Stromal cell of bone marrow (primary cell): ENCODE measurements at regions not wholly inside any gene's neighbourhood (a gene's known extent, or its start where the extent isn't known, plus 50 kb on each side); places are given as distances from the start of the nearest gene placed in this dataset.
"Not testable (repeated sequence)": the region's sequence is repeated elsewhere in the genome, so short reads cannot be mapped to it uniquely, and the experiment has no call there.

Experiments
- DNase-seq: peaks from one replicate; pipeline ENCODE4 v3.0.0-alpha.2; 2012; ENCODE audit warnings: low read depth

DNA sequence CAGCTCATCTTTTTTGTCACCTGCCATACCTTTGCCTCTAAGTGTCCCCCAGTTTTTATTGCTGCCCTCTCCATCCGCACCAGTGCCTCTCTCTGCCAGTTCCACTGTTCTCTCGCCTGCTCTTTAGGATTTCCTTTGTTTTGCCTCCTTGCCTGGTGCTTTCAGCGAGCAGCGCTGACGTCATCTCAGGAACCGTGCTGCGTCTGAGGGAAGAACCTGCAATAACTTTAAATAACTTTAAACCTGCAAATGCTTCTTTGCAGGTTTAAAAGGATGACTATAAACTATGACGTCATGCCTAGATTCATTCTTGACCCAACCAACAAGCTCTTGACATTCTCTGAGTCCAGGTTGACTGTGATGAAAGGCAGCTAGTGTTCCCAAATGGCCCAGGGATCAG, 105.1 kb downstream of the LRRC74B start:
- not testable (repeated sequence) for DNase-seq

DNA sequence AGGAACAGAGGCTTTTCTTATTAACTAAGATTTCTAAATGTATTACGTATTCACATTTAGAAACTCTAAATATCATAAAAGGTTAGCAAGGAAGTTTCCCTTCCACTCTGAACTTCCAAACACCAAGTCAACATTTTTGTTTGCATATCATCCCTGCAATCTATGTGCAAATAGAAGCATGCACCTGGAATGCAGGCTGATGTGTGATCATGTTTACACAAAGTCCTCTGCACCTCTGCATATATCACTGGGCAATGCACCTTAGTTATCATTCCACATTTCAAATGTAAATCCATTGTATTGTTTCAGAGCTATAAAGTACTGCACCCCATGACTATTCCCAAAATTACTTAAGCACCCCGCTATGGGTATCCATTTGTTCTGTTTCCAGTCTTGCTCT, 142.1 kb downstream of the LRRC74B start:
- DNase-seq: not testable (repeated sequence)

DNA sequence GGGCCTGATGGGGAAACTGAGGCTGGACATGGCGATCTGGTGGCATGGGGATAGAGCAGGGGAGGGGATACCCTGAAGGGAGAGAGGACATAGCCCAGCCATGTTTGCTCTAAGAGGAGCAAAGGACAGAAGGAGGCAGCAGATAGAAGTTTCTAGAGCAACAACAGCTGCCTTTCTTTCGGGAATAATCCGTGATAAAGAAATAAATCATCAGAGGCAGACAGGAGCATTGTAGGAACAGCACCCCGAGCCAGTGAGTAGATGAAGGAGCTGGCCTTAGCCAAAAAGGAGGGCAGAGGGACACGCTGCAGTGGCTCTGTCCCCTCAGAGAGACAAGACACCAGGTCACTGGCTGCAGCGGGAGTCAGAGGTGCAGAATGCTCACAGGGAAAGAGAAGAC, 166.3 kb downstream of the LRRC74B start:
- DNase-seq: not testable (repeated sequence)

DNA sequence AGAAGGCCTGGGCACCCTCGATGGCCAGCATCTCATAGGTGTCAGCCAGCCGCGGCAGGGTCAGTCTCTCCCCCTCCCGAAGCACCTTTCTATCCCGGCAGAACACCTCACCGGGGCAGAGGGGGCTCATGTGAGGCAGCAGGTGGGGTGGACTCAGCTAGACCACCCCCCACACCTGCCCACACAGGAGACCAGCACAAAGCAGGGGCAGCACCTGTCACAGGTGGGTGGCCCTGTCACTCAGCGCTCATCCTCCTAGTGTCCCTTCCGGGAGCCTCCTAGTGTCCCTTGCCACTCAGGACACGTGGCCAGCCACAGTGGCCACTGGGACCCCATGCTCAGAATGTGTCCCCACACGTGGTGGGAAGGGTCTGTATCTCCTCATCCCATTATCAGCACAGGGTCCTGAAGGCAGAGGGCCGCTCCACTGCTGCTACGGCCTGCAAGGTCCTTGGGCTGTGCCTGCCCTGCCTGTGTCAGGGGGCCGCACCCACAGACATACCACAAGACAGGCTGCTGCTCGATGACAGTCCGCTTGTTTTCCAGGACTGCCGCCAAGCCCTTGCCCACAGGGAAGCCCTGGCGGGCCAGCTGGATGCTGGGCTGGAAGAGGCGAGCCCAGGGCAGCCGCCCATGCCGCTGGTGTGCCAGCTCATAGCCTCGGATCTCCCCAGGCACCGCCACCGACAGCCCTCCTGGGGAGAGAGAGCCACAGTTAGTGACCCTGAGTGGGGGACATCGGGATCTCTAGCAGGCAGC, 167.4 kb upstream of the RIMBP3B start:
- peak; percentile 2 for DNase-seq

DNA sequence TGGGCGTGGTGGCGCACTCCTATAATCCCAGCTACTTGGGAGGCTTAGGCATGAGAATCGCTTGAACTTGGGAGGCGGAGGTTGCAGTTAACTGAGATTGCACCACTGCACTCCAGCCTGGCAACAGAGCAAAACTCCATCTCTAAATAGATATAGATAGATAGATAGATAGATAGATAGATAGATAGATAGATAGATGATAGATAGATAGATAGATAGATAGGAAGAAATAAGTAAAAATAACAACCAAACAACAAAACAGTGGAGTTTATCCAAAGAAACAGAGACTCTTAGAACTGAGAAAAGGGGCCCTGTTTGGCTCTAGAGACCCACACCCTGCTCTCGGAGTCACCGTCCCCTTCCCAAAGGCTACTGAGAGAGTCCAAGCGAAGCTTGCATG, 158.7 kb upstream of the RIMBP3B start:
- DNase-seq: not testable (repeated sequence)

DNA sequence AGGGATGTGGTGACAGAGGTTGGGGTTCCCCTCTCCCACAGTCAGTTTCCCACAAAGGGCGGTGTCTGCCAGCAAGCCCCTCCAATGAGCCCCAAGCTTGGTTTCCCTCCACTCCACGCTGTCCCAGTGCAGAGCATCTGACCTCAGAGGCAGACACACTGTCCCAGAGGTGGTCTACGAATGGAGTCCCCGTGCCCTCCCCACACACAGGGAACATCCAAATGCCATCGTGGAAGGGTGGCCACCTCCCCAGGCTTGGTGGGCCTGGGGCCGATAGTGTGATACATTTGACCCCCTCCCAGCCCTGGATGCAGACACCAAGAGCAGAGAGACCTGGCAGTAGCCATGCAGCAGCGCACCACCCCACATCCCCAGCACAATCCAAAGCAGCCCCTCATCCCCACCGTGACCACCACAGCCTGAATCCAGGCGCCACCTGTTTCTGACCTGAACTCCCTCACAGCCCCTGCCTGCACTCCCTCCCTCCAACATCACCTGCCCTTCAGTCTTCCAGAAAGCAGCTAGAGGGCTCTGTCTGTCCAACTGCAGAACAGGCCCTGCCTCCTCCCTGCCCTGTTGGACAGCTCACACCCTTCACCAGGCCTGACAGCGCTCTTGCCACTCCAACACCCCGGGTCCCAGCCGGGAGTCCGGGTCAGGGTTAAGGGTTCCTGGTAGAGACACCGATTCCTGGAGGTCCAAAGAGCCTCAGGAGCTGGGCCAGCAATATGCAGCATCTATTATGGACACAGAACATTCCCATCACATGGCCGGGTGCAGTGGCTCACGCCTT, 156.5 kb upstream of the RIMBP3B start:
- DNase-seq: not testable (repeated sequence)

DNA sequence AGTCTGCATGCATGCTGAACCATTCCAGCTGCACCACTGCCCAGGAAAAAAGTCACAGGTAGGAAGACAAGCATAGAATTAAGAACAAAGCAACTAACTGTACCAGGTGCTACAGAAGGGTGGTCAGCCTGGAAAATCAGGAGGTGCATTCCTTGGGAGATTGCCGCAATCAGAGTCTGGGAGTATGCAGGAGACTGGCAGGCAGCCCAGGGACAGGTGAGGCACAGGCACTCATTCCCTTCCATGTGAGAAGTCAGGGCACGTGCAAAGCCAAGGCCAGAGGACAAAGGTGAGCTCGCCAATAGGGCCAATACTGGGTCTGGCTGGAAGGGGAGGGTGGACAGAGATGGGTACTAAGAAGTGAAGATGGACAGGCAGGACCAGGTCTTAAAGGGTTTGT, 132.1 kb upstream of the RIMBP3B start:
- not testable (repeated sequence) for DNase-seq

DNA sequence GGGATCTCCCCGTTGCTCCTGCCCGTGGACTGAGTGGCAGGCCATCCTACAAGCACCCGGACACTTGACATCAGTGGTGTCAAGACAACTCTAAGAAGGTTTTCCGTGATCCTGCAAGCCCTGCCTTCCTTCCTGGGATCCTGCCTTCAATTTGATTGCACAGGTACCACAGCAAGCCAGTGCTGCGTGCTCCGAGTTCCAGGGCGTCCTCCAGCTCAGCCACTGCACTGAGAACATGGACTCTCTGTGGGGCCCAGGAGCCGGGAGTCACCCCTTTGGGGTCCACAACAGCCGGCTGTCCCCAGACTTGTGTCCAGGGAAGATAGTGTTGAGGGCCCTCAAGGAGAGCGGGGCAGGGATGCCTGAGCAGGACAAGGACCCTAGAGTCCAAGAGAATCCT, 100.9 kb upstream of the RIMBP3B start:
- DNase-seq: not testable (repeated sequence)

DNA sequence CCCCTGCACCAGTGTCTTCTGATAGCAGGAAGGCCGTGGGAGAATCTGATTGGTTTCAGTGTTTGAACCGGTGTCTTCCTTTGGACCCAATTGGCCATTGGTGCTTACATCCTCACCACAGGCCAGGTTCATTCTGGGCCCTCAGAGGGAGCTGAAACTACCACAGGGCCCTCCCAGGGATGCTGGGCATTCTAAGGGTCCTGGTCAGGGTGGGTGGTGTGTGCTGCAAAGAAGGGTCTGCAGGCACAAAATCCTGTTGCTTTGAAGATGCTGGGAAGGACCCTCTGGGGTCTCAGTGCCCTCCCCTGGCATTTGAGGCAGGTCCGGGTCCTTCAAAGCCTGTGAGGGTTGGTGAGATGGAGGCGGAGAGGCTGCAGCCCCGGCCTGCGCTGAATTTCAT, 89.8 kb upstream of the RIMBP3B start:
- DNase-seq: not testable (repeated sequence)

DNA sequence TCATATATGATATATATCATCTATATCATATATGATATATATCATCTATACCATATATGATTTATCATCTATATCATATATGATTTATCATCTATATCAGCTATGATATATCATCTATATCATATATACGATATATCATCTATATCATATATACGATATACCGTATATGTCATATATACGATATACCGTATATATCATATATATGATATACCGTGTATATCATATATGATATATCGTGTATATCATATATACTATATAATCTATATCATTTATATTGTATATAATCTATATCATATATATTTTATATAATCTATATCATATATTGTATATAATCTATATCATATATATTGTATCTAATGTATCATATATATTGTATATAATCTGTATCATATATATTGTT, 55.9 kb upstream of the RIMBP3B start:
- DNase-seq: not testable (repeated sequence)
